B cell (primary cell): ENCODE measurements at regions not wholly inside any gene's neighbourhood (a gene's known extent, or its start where the extent isn't known, plus 50 kb on each side); places are given as distances from the start of the nearest gene placed in this dataset.

Source experiments
- CTCF ChIP-seq: fragments of 200-600 bp; IDR thresholded peaks from one replicate; pipeline ENCODE4 v1.8.0; 2022; ENCODE audit warnings: antibody characterized with exemption, mild to moderate bottlenecking
- EZH2 ChIP-seq: IDR thresholded peaks from 2 replicates; pipeline ENCODE4 v1.6.1; 2012; ENCODE audit warnings: borderline replicate concordance, low read depth, mild to moderate bottlenecking, moderate library complexity, low read length; ENCODE audit not compliant: insufficient read depth, poor library complexity, severe bottlenecking

GRCh38 chr9:692636-693129 lies 148.8 kb upstream of the DMRT1 start:
- no peak for TF ChIP-seq CTCF
- TF ChIP-seq EZH2, result no peak
